ENCODE measurements at regions not wholly inside any gene's neighbourhood (a gene's known extent, or its start where the extent isn't known, plus 50 kb on each side); places are given as distances from the start of the nearest gene placed in this dataset.

- H3K79me2 ChIP-seq = no peaks in the 10 kb centered on the region
- no peaks in the 10 kb centered on the region for H3K4me1 ChIP-seq
- H3K27me3 ChIP-seq (ENCODE audit: control insufficient read depth, insufficient read depth, low read length) = no peaks in the 10 kb centered on the region
- H3K4me3 ChIP-seq (ENCODE audit: low read depth, low read length) = no peak overlapping the region
- H3K9me3 ChIP-seq (ENCODE audit: control insufficient read depth, low read length) = no peaks in the 10 kb centered on the region
- no peaks in the 10 kb centered on the region for H3K36me3 ChIP-seq (ENCODE audit: control insufficient read depth, insufficient read depth, low read length)
- no peak overlapping the region for H3K4me2 ChIP-seq (ENCODE audit: low read length)
- no peak overlapping the region for H2AFZ ChIP-seq
- H3K27ac ChIP-seq = no peak overlapping the region
- H3K9ac ChIP-seq = no peak overlapping the region
- no peak for TF ChIP-seq CTCF (IDR thresholded peaks at IDR 0.05)
Observed at GRCh38 chr2:128447538-128447995, 128.9 kb upstream of the HS6ST1 start.

- Histone ChIP-seq H2AFZ (no peak overlapping the region), H3K36me3 (ENCODE audit: control insufficient read depth, insufficient read depth, low read length) (no peaks in the 10 kb centered on the region), H3K4me2 (ENCODE audit: low read length) (no peak overlapping the region), H3K9me3 (ENCODE audit: control insufficient read depth, low read length) (no peaks in the 10 kb centered on the region), H3K9ac (no peak overlapping the region), H3K27me3 (ENCODE audit: control insufficient read depth, insufficient read depth, low read length) (no peaks in the 10 kb centered on the region), H3K27ac (no peak overlapping the region), H3K4me1 (no peaks in the 10 kb centered on the region), H3K79me2 (no peaks in the 10 kb centered on the region), H3K4me3 (ENCODE audit: low read depth, low read length) (no peak overlapping the region)
- TF ChIP-seq CTCF (IDR thresholded peaks at IDR 0.05) = no peak
Observed at GRCh38 chr2:128448331-128449225, 129.9 kb upstream of the HS6ST1 start.

- no peaks in the 10 kb centered on the region for H3K9me3 ChIP-seq (ENCODE audit: control insufficient read depth, low read length)
- H3K27me3 ChIP-seq (ENCODE audit: control insufficient read depth, insufficient read depth, low read length) = no peaks in the 10 kb centered on the region
- no peak overlapping the region for H3K9ac ChIP-seq
- no peak overlapping the region for H3K27ac ChIP-seq
- H3K4me2 ChIP-seq (ENCODE audit: low read length) = no peak overlapping the region
- H3K4me3 ChIP-seq (ENCODE audit: low read depth, low read length) = no peak overlapping the region
- TF ChIP-seq CTCF (IDR thresholded peaks at IDR 0.05) = no peak
- no peaks in the 10 kb centered on the region for H3K4me1 ChIP-seq
- H2AFZ ChIP-seq = no peak overlapping the region
- no peaks in the 10 kb centered on the region for H3K79me2 ChIP-seq
- H3K36me3 ChIP-seq (ENCODE audit: control insufficient read depth, insufficient read depth, low read length) = no peaks in the 10 kb centered on the region
Observed at GRCh38 chr2:128449226-128450061, 130.8 kb upstream of the HS6ST1 start.

- Histone ChIP-seq H3K79me2 (no peaks in the 10 kb centered on the region), H3K9me3 (ENCODE audit: control insufficient read depth, low read length) (no peaks in the 10 kb centered on the region), H3K4me3 (ENCODE audit: low read depth, low read length) (no peak overlapping the region), H3K36me3 (ENCODE audit: control insufficient read depth, insufficient read depth, low read length) (no peaks in the 10 kb centered on the region), H3K9ac (no peak overlapping the region), H3K4me1 (no peaks in the 10 kb centered on the region), H3K4me2 (ENCODE audit: low read length) (no peak overlapping the region), H3K27me3 (ENCODE audit: control insufficient read depth, insufficient read depth, low read length) (no peaks in the 10 kb centered on the region), H2AFZ (no peak overlapping the region), H3K27ac (no peak overlapping the region)
- no peak for TF ChIP-seq CTCF (IDR thresholded peaks at IDR 0.05)
Observed at GRCh38 chr2:128450211-128451024, 131.8 kb upstream of the HS6ST1 start.

Measured in parathyroid adenoma (tissue), 2 donors.